GM18505 (cell line): ENCODE measurements at regions not wholly inside any gene's neighbourhood (a gene's known extent, or its start where the extent isn't known, plus 50 kb on each side); places are given as distances from the start of the nearest gene placed in this dataset.

ENCODE experiments used
- ATAC-seq: cut with Tn5 transposase; IDR thresholded peaks from one replicate; pipeline ENCODE4 v1.9.1; 2021; ENCODE audit not compliant: unreplicated experiment
- POLR2A ChIP-seq: IDR thresholded peaks from 4 replicates; pipeline ENCODE4 v1.6.1; 2011; ENCODE audit warnings: borderline replicate concordance; ENCODE audit not compliant: insufficient read depth, insufficient read length; ENCODE audit errors: extremely low read depth

DNA sequence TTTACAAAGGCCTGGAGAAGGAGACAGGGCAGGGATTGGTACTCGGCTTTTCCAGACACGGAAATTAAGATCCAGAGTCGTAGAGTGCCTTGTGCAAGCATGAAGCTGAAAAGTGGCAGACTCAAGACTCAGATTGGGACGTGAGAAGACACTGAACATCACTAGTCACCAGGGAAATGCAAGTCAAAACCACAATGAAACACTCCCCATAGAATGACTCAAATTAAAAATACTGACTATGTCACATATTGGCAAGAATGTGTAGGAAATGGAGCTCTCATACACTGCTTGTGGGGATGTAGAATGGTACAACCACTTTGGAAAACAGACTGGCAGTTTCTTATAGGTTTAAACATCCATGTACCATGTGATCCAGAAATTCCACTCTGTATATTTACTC is 472.0 kb downstream of the RPS24 start:
- no peak for ATAC-seq
- TF ChIP-seq POLR2A = no peak

DNA sequence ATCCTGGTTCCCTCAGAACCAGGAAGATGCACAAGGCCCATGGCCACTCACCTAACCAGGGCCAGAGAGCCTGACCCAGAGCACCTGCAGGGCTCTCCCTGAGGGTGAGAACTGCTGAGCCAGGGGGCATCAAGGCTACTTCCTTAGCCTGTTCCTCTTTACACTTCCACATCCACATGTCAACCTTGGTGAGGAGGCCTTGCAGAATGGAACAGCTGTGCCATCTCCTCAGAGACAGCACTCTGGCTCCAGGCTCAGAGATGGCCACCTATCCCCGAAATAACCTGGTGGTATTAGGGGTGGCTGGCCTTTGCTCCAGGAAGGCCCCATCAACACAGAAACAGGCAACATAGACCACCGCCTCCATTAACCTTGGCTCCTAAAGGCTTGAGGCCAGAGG is 473.0 kb downstream of the RPS24 start:
- TF ChIP-seq POLR2A = no peak
- ATAC-seq = no peak

DNA sequence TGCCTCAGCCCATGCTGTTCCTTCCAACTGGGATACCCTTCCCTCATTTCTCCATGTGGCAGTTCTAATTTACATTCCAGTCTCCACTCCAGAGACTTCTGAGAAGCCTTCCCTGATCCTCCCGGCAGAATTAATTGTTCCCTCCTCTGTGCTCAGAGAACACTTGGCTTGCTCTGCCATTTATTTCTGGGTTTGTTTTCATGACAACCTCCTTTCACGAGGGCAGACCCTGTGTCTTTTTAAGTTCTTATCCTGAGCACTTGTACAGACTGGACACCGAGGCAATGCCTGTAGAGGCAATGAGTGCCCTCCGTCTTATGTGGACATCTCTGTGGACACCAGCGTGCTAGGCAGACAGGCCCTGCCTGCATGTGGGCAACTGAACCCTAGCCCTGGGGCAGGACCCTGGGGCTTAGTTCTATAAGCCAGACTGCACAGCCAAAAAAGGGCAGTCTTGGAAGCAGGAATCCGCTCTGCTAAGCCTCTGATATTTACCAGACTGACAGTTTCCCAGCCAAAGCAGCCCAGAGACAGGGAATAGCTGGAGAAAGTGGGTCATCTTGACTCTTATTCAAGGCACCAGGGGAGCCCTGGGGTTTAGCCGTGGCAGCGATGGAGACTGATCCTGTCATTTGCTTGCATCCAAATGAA is 474.0 kb downstream of the RPS24 start:
- ATAC-seq = no peak
- TF ChIP-seq POLR2A = no peak

DNA sequence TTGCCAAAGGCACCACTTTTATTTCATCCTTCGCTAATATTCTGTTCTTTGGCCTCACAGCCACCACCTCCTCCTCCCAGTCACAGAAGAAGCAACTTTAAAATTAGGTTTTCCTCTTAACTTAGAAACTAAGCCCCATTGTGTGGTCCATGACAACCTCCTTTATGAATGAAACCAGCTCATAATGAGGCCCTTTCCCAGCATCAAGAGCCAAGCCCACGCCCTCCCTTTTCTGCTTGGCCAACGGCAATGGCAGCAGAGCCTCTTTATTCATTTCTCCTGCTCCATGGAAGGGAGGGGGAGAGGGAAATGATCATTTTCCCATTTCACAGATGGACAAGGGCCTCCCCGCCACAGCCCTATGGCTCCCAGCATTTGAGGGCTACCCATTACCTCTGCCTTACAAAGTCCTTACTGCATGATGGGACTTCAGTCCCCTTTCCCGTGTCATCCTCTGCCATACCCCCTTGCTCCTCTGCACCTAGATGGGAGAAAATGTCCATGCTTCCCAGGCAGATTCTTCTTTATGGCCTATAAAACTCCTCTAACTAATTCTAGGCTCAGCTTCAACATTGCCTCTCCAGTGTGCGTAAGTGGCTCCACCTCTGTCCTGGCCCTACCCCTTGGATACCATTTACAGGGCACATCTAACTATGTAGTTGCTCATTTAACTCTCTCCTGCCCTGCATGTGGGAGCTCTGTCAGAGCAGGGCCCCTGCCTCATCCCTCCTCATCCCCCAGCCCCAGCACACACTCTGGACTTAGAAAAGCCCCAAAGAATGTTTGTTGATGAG is 475.5 kb downstream of the RPS24 start:
- no peak for TF ChIP-seq POLR2A
- ATAC-seq = no peak

DNA sequence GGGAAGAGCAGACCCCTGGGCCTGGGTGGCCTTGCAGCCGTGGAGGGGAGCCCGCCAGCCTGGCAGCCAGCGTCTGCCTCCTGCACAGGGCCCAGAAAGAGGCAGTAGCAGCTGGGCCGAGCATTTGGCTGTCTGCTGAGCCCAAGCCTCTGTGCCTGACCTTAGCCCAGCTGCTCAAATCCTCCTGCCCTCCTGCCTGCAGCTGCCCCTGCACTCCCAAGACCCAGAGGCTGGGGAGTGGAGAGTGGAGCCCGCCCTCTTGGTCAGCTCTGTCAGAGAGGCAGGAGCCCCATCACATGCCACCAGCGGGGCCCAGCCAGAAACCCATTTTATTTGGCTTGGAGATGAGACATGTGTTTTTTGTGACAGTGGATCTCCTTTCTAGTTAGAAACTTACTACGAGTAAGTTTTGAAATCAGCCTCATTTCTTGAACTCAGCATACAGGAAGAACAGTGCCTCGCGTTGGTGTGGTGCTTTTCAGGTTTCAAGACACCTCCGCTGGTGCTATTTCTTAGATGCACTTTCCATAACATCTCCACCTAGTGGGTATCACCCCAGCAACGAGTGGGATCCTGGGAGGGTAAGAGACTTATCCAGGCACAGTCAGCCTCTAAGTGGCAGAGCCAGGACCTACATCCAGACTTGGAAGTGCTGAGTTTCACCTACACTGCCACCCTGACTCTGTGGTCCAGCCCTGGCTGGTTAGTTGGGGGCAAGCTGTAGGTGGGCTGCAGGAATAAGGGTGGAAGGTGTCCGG is 477.1 kb downstream of the RPS24 start:
- no peak for TF ChIP-seq POLR2A
- ATAC-seq = no peak

DNA sequence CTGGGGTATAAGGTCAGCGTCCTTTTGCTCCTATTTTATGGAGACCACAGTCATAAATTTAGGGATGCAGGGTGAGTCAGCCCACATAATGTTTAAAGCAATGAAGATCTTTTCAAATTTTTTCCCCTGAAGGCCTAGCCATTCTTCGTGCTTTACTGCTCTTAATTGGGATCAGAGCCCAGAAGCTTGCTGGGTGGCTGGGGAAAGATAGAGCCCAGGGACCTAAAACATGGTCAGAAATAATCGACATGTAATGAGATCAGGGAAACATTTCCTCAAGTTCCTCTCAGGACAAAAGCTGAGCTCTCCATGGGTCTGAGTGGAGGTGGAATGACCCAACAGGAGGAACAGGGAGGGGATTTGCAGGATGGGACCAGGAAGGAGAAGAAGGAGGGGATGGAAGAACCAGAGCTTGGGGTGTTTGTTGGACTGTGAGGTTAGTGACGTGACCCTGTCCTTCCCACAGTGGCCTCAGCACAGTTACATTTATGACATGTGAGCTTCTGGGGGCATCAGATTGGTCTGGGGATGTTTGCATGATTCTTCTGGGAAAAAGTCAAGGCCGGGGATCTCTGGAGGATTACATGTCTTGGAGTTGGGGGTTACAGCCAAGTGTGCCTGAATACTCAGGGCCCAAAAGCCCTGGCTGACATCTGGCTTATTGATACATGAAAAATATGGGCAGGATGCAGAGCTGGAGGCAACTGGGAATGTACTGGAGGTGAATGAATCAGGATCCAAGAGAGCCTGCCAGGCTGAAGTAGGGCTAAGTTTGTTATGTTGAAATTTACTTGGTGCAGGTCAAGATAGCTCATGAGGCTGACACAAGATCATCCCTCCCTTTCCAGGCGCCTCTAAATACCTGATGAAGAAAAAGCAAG is 477.9 kb downstream of the RPS24 start:
- TF ChIP-seq POLR2A = no peak
- no peak for ATAC-seq

DNA sequence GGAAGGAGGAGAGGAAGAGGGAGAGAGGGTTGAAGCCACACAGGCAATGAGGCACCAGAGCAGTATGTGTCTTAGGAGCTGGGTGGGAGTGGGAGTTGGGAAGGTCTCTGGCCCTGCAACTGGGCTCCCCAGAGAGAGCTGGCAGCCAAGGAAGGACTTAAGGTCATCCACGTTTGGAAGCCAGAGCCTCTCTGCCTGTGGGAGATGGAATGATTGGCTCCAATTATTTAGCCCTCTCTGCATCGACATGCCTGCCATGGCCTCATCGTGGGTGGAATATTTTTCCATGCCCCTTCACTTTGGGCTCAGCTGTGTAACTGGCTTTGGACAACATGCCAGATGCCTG is 478.5 kb downstream of the RPS24 start:
- no peak for ATAC-seq
- no peak for TF ChIP-seq POLR2A

DNA sequence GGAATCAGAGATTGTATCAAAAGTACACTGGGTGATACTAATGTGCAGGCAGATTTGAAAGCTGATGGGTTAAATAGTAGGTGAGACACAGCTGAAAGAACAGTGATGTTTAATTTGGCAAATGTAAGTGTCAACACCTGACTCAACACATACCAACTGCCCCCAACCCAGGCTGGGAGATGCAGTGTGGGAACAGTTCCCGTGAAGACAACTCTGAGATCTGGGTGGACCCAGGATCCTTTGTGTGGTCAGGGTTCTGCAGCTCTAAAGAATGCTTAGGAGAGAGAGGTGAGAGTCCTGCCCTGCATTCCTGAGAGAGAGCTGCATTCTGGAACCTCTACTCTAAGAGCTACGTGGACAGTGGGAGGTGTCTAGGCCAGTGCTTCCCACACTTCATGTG is 479.7 kb downstream of the RPS24 start:
- TF ChIP-seq POLR2A = no peak
- no peak for ATAC-seq

DNA sequence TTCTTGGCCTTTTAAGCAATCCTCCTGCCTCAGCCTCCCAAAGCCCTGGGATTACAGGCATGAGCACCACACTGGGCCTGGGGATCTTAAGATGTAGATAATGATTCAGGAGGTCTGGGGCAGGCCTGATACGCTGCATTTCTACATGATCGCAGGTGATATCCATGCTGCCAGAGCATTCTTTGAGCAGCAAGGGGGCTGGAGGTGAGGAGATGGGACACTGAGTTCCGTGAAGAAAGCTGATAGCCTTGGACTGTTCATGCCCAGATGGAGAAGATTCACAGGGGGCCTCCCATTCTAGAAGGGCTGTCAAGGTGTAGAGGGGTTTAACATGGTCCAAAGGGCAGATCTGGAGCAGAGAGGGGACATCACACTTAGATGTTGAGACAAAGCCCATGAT is 480.3 kb downstream of the RPS24 start:
- no peak for ATAC-seq
- TF ChIP-seq POLR2A = no peak

DNA sequence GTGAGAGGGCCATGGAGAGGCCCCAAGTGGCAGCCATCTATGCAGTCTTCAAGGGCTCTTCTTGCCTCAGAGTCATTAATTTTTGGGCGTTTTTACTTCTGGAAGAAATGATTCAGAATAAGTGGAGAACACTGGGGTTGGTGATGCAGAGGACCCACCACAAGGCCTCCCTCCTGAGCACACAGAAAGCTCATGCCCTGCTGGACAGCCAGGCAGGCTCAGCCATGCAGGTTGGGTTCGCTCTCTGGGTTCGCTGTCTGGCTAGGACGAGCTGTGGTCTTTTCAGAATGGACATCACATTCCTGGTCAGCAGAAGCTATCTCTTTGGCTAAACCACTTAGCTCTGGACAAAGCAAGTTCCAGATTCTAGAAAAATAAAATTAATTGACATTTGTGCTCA is 480.8 kb downstream of the RPS24 start:
- no peak for TF ChIP-seq POLR2A
- ATAC-seq = no peak

DNA sequence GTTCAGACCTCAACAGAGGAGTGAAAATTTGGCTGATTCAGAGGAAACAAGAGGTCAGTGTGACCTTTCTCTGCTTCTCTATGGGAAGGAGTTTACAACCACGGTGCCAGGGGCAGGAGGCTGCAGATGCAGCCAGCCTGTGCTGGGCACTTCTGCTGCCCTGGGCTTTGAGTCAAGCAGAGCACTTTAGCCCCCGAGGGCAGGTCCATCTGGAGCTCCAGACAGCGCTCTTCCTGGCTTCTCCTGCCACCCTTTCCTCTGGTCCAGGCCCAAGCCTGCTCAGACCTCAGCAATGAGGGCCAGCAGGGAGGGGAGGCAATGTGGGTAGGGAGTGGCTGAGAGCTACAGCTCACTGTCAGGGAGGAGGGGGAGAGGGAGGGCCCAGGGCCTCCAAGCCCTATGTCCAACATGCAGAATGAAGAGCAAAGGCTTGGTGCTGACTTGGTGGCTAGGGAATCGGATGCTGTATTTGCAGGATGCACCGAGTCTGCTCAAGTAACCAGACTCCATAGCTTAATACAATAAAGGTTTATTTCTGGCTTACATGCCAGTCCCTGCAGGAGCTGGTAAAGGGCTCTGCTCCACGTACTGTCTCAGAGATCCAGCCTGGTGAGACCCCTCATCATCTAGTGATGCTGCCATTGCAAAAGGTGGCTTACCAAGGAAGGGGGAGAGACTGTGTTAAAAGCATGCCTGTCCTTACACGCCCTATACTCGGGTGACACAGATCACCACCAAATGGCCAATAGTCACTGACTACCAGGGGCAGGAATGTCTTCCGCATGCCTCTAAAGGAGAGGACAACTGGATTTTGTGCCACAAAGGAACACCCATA is 481.6 kb downstream of the RPS24 start:
- no peak for ATAC-seq
- TF ChIP-seq POLR2A = no peak

DNA sequence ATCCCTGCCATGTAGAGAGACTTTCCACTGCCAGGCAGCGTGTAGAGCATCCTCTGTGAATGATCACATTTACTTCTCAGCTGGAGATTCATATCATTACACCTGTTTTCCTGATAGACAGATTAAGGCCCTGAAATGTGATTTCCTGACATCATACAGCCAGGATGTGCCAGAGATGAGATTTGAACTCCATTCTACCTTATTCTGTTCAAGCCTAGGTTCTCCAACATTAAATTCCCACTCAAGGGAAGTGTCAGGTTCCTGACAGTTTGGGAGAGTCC is 482.1 kb downstream of the RPS24 start:
- no peak for TF ChIP-seq POLR2A
- ATAC-seq = no peak
